LNCaP clone FGC (cell line): ENCODE measurements at regions not wholly inside any gene's neighbourhood (a gene's known extent, or its start where the extent isn't known, plus 50 kb on each side); places are given as distances from the start of the nearest gene placed in this dataset.
"Not testable (repeated sequence)": the region's sequence is repeated elsewhere in the genome, so short reads cannot be mapped to it uniquely, and the experiment has no call there.

ENCODE experiments used
- DNase-seq: peaks from one replicate; pipeline ENCODE4 v3.0.0-alpha.2; 2011; ENCODE audit warnings: low read depth
- H3K4me3 ChIP-seq: 2 replicates; pipeline ENCODE4 v1.5.1; 2011; ENCODE audit warnings: mild to moderate bottlenecking, low read depth, low read length, control low read depth
- CTCF ChIP-seq: IDR thresholded peaks from 2 replicates; pipeline ENCODE4 v1.5.1; 2012; ENCODE audit warnings: mild to moderate bottlenecking; ENCODE audit not compliant: control insufficient read depth, insufficient read depth; ENCODE audit errors: extremely low read depth

GRCh38 chr1:98550076-98550475, 111.4 kb upstream of the SNX7 start:
- H3K4me3 ChIP-seq = no peak overlapping the region
- TF ChIP-seq CTCF = no peak
- no peak for DNase-seq

GRCh38 chr1:98546319-98546718, 115.2 kb upstream of the SNX7 start:
- H3K4me3 ChIP-seq = no peak overlapping the region
- TF ChIP-seq CTCF = no peak
- no peak for DNase-seq

GRCh38 chr1:98538106-98538505, 123.4 kb upstream of the SNX7 start:
- TF ChIP-seq CTCF = no peak
- no peak overlapping the region for H3K4me3 ChIP-seq
- DNase-seq = no peak

- H3K4me3 ChIP-seq = no peak overlapping the region
- DNase-seq = no peak
- TF ChIP-seq CTCF = no peak
Measured at GRCh38 chr1:98523256-98523655, 138.3 kb upstream of the SNX7 start.

- no peak for TF ChIP-seq CTCF
- H3K4me3 ChIP-seq = no peak overlapping the region
- DNase-seq = no peak
Measured at GRCh38 chr1:98516306-98516705, 145.2 kb upstream of the SNX7 start.

GRCh38 chr1:98515744-98516143, 145.8 kb upstream of the SNX7 start:
- TF ChIP-seq CTCF = no peak
- H3K4me3 ChIP-seq = no peak overlapping the region
- DNase-seq = no peak

GRCh38 chr1:98512216-98512615, 149.3 kb upstream of the SNX7 start:
- H3K4me3 ChIP-seq, DNase-seq: not testable (repeated sequence)

- TF ChIP-seq CTCF = no peak
Measured at GRCh38 chr1:98503771-98504170, 157.8 kb upstream of the SNX7 start.

More at GRCh38 chr1:98503771-98504170, 157.8 kb upstream of the SNX7 start:
- no peak overlapping the region for H3K4me3 ChIP-seq
- no peak for DNase-seq
